GM19324 (cell line): ENCODE measurements at regions not wholly inside any gene's neighbourhood (a gene's known extent, or its start where the extent isn't known, plus 50 kb on each side); places are given as distances from the start of the nearest gene placed in this dataset.
"Not testable (repeated sequence)": the region's sequence is repeated elsewhere in the genome, so short reads cannot be mapped to it uniquely, and the experiment has no call there.

ENCODE experiments used
- ATAC-seq: cut with Tn5 transposase; IDR thresholded peaks from one replicate; pipeline ENCODE4 v1.9.1; 2021; ENCODE audit warnings: mild to moderate bottlenecking, moderate library complexity; ENCODE audit not compliant: unreplicated experiment, low FRiP score

DNA sequence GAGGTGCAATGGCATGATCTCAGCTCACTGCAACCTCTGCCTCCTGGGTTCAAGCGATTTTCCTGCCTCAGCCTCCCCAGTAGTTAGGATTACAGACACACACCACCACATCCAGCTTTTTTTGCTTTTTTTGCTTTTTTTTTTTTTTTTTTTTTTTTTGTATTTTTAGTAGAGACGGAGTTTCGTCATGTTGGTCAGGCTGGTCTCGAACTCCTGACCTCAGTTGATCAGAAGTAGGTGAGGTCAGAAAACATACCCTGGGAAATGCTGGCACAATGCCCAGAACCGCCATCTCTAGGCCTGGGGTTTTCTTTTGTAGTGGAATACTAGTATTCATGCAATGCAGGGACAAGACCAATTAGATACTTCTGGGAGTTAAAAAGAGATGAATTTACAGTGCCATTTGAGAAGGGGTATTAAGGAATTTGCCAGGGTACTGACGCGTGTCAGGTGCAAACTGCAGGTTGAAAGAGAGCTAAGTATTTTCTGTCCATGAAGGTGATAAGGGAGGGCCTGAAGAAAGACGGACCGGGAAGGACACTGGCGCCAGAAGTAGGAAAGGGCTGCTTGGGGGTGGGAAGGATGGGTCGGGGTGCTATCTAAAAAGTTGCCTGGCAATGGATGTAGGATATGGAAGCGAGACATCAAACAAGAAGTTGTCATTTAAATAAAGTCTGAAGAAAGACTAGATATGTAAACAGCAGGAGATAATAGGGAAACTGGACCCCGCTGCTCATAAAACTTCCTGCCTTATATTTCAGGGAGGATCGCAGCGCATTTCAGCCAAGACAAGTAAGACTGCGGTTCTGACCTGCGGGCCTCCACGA lies 95.8 kb downstream of the PPIAL4G start:
- not testable (repeated sequence) for ATAC-seq

GRCh38 chr1:148386617-148387016 lies 96.5 kb downstream of the PPIAL4G start:
- ATAC-seq = no peak

DNA sequence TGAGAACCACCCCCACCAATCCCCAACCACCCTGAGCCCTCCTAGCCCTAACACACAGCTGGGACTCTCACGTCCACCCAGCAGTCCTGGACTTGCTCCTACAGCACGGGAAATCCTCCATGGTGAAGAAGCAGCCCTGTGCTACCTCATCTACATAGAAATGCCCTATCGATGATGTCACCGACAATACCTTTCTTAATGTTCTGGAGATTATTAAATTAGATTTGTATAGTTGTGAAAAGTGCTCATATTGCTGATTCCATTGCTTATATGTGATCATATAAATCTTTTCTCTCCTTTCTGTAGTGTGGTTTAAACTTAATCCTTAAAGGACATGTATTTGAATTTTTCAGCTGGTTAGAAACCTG lies 97.1 kb downstream of the PPIAL4G start:
- not testable (repeated sequence) for ATAC-seq

DNA sequence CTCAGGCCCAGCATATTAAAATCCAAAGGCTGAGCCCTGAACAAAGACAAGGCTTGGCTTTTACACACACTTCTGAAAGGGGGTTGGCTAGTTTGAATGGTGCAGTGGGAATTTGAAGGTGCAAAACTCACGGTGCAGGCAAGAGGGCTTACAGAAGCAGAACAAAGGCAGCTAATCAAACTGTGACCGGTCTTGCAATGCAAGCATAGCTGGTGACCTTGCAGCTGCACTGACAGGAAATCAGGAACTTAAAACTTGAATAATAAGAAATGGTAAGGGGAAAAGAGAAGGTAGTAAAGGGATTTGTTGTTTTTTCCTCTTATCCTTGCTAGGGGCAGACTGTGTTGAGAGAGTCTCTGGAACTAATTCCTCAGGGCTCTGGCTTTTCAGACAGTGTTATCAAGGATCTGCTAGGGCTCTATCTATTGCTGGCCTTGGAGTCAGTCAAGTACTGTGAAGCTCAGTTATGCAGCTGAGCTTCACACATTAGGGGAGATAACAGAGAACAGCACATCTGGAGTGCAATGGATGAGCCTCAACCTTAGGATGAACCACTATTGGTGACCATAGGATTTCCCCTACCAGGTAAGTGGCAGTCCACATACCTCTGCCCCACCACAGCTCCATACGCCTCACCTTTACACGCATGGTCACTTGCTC lies 97.6 kb downstream of the PPIAL4G start:
- ATAC-seq = no peak

DNA sequence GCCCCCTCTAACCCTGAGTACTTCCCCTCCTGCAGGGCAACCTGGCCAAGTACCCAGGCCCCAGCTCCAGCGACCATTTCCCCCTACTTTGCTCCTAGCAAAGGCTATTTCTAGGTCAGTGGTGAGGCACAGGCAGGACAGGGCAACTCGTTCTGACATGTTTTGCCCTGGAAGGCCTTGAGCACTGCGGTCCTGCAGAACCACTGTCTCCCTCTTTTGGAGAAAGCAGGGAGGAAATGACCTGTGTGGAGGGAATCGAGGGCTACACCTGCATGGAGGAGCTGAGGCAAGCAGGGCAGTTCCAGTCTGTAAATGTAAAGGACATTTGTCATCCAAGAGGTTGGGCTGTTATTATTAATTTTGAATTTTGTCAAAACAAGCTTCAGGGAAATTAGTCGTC lies 99.1 kb downstream of the PPIAL4G start:
- no peak for ATAC-seq

GRCh38 chr1:148379697-148380096 lies 103.4 kb downstream of the PPIAL4G start:
- ATAC-seq = no peak

- ATAC-seq = no peak
Observed at GRCh38 chr1:148379170-148379500, 104.0 kb downstream of the PPIAL4G start.

DNA sequence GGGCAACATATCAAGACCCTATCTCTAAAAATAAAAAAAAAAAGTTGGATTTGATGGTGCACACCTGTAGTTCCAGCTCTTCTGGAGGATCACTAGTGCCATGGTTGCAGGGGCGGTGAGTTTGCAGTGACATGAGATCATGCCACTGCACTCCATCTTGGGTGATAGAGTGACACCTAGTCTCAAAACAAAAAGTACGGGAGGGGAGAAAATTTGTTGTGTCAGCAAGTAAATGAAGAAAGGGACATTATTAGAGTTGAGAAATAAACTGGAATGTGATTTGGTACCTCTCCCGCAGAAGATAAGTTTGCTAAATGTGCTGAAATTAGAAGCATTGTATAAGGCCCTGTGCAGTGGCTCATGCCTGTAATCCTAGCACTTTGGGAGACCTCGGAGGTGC lies 105.1 kb downstream of the PPIAL4G start:
- not testable (repeated sequence) for ATAC-seq

DNA sequence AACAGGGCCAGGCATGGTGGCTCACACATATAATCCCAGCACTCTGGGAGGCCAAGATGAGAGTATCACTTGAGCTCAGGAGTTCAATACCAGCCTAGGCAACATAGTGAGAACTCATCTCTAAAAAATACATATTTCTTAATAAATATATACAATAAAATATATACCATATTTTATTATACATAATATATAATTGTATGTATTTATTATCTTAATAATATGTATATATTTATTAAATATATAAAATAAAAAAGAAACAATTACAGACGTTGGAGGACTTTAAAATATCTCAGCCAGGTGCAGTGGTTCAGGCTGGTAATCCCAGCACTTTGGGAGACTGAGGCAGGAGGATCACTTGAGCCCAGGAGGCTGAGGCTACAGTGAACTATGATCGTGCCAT lies 106.1 kb downstream of the PPIAL4G start:
- ATAC-seq = not testable (repeated sequence)

DNA sequence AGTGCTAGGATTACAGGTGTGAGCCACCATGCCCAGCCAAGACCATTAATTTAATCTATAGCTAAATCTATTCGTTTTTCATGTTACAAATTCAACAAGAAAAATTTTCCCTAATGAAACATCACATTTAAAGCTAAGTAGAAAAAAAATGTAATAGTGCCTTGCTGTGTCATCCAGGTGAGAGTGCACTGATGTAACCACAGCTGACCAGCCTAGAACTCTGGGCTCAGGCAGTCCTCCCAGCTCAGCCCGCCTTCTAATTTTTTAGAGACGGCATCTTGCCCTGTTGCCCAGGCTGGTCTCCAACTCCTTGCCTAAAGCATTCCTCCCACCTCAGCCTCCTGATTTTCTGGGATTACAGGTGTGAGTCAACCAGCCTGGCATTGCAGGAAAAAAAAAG lies 109.0 kb downstream of the PPIAL4G start:
- no peak for ATAC-seq

DNA sequence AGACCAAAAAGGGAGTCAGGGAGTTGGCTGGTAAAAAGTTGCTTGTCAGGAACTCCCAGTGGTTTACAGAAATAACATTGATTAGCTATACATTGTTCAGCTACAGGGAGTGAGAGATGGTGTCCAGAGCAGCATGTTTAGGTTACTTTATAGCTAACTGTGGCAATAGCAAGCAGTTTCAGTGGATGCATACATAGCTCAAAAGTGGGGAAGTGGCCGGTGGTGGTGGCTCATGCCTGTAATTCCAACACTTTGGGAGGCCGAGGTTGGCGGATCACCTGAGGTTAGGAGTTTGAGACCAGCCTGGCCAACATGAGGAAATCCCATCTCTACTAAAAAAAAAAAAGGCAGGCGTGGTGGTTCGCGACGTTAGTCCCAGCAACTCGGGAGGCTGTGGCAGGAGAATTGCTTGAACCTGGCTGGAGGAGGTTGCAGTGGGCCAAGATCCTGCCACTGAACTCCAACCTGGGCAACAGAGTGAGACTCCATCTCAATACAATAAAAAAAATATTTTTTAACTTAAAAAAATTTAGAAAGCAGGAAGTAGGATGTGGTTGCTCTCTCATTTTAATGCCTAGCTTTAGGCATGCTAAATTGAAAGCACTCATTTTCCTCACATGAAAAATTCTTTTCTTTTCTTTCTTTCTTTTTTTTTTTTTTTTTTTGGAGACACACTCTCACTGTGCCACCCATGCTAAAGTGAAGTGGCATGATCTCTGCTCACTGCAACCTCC lies 109.7 kb downstream of the PPIAL4G start:
- ATAC-seq = no peak

DNA sequence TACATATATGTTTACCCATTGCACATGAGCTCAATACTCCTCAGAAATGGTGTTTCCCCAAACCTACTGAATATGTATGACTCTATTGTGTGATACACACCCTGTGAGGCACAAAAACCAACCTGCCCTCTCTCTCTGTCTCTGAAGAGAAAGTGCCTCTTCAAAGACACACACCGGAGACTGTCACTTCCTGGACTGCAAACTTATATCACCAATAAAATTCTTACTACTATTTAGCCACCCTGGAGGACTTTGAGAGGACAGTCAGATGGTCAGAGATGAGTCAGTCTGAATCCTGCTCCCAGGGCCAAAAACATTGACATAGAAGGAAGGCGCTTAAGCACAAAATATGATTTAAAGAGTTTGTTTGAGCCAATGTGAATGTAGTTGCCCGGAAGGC lies 110.4 kb downstream of the PPIAL4G start:
- ATAC-seq = no peak

GRCh38 chr1:148372051-148372726 lies 110.9 kb downstream of the PPIAL4G start:
- ATAC-seq = not testable (repeated sequence)

DNA sequence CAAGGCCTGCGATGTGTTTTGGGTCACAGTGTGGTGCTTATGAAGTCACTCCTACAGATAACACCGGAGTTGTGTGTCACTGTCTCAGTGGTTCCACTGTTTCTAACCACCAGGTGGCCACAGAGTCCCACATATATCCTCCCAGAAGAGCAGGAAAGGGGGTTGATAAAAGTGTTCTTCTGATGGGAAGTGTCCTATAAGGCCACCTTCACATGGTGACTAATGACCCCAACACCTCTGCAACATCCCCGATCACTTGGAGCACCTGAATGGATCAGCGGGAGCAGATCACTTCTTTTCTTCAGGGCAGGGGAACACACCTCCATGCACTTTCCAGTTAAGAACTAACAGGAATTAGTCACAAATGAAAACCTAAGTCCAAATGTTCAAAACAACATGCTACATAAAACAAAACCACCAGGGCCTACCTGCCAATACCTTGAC lies 111.5 kb downstream of the PPIAL4G start:
- not testable (repeated sequence) for ATAC-seq

GRCh38 chr1:148370661-148371060 lies 112.4 kb downstream of the PPIAL4G start:
- ATAC-seq = not testable (repeated sequence)

DNA sequence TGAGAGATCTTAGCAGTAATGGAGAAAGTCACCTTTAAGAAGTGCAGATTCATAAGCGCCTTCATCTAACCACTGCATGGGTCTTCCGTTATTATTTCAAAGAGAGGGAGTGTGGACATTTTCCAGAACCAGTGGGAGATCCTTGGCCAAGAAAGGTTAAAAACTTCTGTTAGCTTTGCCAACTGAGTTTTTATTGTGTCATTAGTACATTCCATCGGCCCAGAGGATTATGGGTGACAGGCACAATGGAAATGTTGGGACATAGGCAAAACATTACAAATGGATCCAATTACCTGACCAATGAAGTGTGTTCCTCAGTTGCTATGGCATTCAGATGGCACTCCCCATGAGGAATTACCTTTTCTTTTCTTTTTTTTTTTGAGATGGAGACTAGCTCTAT lies 115.5 kb downstream of the PPIAL4G start:
- ATAC-seq = no peak

DNA sequence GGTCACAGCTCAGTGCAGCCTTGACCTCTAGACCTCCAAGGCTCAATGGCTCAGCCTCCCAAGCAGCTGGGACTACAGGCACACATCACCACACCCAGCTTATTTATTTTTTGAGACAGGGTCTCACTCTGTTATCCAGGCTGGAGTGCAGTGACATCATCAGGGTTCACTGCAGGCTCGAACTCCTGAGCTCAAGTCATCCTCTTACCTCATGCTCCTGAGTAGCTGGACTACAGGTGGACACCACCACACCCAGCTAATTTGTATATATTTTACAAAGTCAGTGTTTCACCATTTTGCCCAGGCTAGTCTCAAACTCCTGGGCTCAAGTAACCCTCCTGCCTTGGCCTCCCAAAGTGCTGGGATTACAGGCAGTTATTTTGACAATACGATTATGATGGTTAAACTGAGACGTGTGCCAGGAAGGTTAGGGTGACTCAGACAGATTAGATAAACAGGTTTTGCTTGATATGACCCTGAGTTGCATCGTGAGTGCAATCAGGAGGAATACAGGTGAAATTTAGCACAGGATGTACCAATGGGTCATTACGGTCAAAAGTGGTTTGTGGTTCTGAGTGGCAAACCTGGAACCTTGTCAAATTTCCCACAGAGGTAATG lies 116.9 kb downstream of the PPIAL4G start:
- not testable (repeated sequence) for ATAC-seq

- ATAC-seq = not testable (repeated sequence)
Observed at GRCh38 chr1:148365151-148365550, 118.0 kb downstream of the PPIAL4G start.

DNA sequence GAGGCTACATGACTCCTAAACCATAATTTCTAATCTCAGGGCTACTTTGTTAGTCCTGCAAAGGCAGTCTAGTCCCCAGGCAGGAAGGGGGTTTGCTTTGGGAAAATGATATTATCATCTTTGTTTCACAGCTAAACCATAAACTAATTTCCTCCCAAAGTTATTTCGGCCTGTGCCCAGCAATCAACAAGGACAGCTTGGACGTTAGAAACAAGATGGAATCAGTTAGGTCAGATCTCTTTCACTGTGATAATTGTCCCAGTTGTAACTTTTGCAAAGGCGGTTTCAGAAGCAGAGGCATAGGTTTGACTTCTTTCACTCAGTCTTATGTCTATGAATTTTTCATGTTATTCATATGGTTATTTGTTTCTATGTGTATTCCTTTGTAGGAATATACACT lies 119.1 kb downstream of the PPIAL4G start:
- ATAC-seq = not testable (repeated sequence)

DNA sequence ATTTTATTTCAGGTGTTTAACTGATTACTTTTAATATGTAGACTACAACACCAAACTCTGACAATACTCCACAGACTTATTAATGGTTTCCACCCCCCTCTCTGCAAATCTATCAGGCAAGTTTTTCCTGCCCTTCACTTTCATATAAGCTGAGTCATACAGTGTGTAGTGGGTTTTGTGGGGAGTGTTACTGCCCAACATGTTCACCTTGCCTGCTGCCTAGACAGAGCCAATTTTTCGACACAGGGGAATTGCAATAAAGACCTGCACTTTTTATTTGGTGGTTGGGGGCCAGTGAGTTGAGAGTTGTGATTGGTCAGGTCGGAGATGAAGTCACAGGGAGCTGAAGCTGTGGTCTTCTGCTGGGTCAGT lies 119.7 kb downstream of the PPIAL4G start:
- ATAC-seq = no peak
